Progenitor cell of endocrine pancreas (in vitro differentiated cells): ENCODE measurements at regions not wholly inside any gene's neighbourhood (a gene's known extent, or its start where the extent isn't known, plus 50 kb on each side); places are given as distances from the start of the nearest gene placed in this dataset.
A peak's percentile ranks its signal among the peaks of the same experiment; 100 is the strongest.

ENCODE experiments used
- DNase-seq: peaks from one replicate; pipeline ENCODE4 v3.0.0; 2021; ENCODE audit warnings: low spot score; ENCODE audit not compliant: unreplicated experiment
- H3K27ac Mint-ChIP-seq: 2 replicates; pipeline ENCODE4 v1.8.0; 2021; ENCODE audit warnings: mild to moderate bottlenecking, moderate library complexity, mixed read lengths
- H3K27me3 Mint-ChIP-seq: 2 replicates; pipeline ENCODE4 v1.8.0; 2021; ENCODE audit warnings: mixed read lengths
- H3K36me3 Mint-ChIP-seq: 2 replicates; pipeline ENCODE4 v1.8.0; 2022; ENCODE audit warnings: mixed read lengths; ENCODE audit not compliant: insufficient read depth
- H3K4me1 Mint-ChIP-seq: 2 replicates; pipeline ENCODE4 v1.8.0; 2021; ENCODE audit warnings: low read depth, mixed read lengths
- H3K4me3 Mint-ChIP-seq: 2 replicates; pipeline ENCODE4 v1.8.0; 2021; ENCODE audit warnings: low read depth, mild to moderate bottlenecking, moderate library complexity, mixed read lengths
- H3K9me3 Mint-ChIP-seq: 2 replicates; pipeline ENCODE4 v1.8.0; 2021; ENCODE audit warnings: low read depth, mixed read lengths
- TF ChIP-seq, protein P1 (sequence below): fragments of 200-600 bp; sonication (generic); IDR thresholded peaks from one replicate; pipeline ENCODE4 v1.5.0; 2021; ENCODE audit warnings: antibody characterized with exemption, mild to moderate bottlenecking; ENCODE audit not compliant: unreplicated experiment

DNA sequence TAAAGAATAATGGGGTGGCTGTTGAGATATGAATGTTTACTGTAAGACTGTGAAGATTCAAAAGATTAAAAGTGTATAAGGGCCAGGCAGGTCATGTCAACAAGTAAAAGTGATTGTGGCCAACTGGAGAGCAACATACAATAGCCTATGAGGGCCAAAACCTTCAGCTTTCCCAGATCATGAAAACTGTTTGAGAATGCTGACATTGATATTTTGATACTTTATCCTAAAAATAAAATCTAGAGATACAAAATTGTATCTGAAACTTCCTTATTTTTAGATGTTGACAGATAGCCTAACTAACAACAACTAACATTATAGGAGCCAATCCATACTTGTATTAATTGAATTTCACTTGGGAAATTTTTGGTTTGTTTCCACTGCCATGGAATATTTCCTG lies 70.3 kb upstream of the PAK5 start:
- DNase-seq, result no peak
- Mint-ChIP-seq H3K9me3 (no peaks in the 10 kb centered on the region), H3K4me3 (no peak overlapping the region), H3K4me1 (peaks cover 4% of the 10 kb centered on the region), H3K27me3 (peaks cover 9% of the 10 kb centered on the region), H3K36me3 (no peaks in the 10 kb centered on the region), H3K27ac (no peak overlapping the region)
- TF ChIP-seq, protein P1, sequence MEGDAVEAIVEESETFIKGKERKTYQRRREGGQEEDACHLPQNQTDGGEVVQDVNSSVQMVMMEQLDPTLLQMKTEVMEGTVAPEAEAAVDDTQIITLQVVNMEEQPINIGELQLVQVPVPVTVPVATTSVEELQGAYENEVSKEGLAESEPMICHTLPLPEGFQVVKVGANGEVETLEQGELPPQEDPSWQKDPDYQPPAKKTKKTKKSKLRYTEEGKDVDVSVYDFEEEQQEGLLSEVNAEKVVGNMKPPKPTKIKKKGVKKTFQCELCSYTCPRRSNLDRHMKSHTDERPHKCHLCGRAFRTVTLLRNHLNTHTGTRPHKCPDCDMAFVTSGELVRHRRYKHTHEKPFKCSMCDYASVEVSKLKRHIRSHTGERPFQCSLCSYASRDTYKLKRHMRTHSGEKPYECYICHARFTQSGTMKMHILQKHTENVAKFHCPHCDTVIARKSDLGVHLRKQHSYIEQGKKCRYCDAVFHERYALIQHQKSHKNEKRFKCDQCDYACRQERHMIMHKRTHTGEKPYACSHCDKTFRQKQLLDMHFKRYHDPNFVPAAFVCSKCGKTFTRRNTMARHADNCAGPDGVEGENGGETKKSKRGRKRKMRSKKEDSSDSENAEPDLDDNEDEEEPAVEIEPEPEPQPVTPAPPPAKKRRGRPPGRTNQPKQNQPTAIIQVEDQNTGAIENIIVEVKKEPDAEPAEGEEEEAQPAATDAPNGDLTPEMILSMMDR, result no peak

DNA sequence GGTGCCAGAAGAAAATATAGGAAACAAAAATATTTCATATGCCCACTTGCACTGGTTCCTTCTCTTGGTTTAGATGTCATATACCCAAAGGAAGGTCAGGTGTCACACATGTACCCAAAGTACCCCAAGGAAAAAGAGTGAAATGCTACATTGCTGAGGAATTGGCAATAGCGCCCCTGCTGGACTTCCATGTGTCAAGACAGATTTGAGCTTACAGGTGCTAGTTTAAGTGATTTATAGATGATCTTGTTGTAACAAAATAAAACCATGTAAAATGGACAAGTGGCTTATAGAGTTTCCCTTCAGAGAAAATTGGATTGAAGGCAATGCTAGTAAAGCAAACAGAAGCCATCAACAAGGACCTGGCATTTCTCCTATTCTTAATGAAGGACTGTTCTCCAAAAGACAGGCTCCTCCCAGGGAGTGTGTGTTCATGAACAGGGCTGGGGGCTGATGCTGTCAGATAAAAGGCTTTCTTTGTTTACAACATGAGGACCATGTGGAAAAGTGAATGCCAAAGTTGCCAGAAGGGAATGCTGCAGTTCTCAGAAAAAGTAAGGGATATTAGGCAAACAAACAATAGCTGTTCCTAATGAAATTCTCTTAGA lies 64.3 kb upstream of the PAK5 start:
- Mint-ChIP-seq H3K9me3 (peaks cover 3% of the 10 kb centered on the region), H3K36me3 (no peaks in the 10 kb centered on the region), H3K4me3 (no peak overlapping the region), H3K27me3 (peaks cover 6% of the 10 kb centered on the region), H3K27ac (no peak overlapping the region), H3K4me1 (peaks cover 4% of the 10 kb centered on the region)
- TF ChIP-seq, protein P1, result peak; percentile 70
- DNase-seq, result no peak

DNA sequence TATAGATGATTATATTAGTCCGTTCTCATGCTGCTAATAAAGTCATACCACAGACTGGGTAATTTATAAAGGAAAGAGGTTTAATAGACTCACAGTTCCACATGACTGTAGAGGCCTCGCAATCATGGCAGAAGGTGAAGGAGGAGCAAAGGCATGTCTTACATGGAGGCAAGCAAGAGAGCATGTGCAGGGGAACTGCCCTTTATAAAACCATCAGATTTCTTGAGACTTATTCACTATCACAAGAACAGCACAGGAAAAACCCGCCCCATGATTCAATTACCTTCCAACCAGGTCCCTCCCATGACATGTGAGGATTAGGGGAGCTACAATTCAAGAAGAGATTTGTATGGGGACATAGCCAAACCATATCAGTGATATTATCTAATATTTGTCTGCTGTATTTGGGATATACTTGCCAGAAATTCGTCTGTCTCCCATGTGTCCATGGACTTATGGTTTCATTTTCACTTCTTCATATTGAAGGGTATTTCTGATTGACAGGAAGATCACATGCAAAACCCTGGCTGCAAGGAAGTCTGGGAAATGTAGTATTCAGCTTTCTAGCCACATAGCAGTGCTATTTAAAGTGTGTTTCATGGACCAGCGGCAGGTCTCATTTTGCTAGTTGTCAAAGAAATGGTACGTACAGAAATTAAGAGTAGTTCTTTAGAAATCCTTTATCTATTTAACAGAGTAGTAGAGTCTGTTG lies 50.5 kb upstream of the PAK5 start:
- H3K4me1 Mint-ChIP-seq, result peaks cover under 1% of the 10 kb centered on the region
- no peak overlapping the region for H3K27ac Mint-ChIP-seq
- TF ChIP-seq, protein P1, result no peak
- H3K27me3 Mint-ChIP-seq, result no peaks in the 10 kb centered on the region
- peaks cover 11% of the 10 kb centered on the region for H3K9me3 Mint-ChIP-seq
- no peak for DNase-seq
- no peak overlapping the region for H3K4me3 Mint-ChIP-seq
- no peaks in the 10 kb centered on the region for H3K36me3 Mint-ChIP-seq
